HPDE6-E6E7 (cell line): ENCODE measurements at regions not wholly inside any gene's neighbourhood (a gene's known extent, or its start where the extent isn't known, plus 50 kb on each side); places are given as distances from the start of the nearest gene placed in this dataset.
"Not testable (repeated sequence)": the region's sequence is repeated elsewhere in the genome, so short reads cannot be mapped to it uniquely, and the experiment has no call there.

Experiments used
- DNase-seq: peaks from one replicate; pipeline ENCODE4 v3.0.0; 2011; ENCODE audit warnings: missing footprints; ENCODE audit errors: extremely low spot score

DNA sequence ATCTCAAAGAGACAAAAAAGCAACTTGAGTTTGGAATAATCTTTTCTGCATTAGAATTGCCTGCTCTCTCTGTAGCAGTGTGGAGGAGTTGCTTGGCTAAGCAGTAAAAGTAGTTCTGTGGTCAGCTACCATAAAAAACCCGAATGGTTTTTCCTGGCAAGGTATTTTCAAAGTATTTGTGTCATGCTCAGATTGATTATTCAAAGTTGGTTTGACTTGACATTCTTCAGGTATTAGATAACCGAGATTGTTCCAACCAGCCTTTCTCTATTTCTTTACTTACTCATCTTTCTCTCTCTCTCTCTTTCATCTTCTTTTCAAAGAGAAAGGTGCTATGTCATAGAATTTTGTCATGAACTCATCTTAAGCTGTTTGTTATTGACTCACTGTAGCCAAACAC lies 404.9 kb downstream of the CPS1 start:
- no peak for DNase-seq

DNA sequence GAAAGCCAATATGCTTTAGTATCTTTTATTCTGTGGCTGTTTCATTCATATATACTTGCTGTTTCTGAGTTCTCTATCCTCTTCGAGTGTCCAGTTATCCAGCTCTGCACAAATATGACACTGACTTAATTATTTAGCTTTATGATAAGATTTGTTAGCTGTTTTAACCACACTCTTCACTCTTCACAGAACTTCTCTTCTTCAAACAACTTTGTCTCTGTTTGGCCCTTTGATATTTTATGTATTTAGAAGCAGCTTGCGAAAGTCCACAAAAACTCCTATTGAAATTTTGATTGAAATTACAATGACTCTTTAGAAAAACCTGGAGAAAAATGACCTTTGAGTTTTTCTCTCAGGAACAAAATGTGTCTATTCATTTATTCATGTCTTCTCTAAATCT lies 407.0 kb downstream of the CPS1 start:
- DNase-seq = no peak

DNA sequence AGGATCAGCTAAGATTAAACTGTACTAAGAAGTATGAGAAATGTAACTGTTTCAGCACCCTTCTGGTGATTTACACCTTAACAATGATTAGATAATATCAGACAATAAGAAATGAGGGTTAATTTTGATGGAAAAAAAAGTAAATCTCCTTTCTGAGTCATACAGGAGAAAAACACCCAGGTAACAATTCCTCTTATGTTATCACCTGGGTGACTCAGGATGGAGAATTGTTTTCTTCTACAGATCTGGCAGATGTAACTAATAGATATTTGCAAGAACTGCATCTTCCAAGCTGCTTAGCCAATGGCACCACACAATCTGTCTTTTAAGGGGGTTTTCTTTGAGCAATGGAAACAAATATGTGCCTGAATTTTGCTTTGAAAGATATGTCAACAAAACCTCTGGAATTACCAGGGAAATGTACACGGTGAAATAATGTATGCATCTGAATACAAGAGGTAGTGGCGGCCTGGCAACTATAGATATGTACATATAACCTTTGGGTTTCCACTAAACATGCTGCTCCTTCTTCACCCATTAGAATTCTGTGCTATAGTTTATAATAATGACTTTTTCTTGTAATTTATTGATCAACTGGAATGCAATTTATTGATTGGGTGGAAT lies 407.9 kb downstream of the CPS1 start:
- peak; percentile 3 for DNase-seq

DNA sequence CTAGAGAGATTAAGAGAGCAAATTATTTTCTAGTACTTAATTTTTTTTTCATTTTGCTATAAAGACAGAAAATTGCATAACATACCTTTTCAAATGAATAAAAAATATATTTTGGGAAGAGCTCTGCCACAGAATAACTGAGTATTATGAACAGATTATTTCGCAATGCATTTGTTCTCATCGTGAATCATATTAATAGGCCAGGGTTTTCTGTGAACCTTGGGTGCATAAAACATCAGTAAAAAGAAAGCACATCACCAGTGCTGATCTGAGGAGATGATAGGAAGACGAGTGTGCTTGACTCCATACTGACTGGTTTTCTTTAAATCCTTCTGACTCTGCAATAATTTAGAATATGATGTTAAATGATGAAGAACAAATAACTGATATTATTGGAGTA lies 409.1 kb downstream of the CPS1 start:
- no peak for DNase-seq

DNA sequence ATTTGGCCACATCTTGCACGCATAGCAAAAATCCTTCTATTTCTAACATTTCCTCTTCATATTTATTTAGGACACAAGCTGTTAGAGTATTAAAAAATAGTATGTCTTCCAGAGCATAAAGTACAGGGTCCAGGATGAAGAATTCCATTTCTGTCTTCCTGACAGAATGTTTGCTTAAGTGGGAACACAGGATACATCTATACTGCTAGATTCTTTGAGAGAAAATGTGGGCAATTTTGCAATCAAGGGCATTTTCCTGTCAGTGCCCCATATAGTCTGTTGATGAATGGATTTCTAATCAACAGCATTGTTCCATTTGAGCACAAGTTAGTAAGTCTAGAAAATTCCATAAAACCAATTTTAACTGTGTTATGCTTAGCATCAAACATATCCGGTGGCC lies 409.9 kb downstream of the CPS1 start:
- DNase-seq = no peak

DNA sequence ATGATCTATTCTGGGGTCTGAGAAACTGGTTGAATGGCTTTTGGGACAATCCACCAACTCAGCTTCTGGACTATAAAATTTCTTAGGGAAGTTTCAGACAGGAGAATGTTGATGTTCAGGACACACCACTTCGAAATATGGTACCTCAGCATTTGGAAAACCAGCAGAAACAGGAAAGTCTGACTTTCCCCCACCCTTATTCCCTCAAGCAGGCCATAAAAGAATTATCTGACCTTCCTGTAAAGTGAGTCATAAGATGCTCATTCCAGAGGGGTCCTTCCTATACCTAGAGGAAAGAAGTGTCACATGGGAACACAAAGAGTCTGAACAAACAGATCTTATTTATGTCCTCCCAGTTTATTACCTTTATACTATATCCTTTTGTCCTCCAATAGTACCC lies 415.0 kb downstream of the CPS1 start:
- DNase-seq = no peak

DNA sequence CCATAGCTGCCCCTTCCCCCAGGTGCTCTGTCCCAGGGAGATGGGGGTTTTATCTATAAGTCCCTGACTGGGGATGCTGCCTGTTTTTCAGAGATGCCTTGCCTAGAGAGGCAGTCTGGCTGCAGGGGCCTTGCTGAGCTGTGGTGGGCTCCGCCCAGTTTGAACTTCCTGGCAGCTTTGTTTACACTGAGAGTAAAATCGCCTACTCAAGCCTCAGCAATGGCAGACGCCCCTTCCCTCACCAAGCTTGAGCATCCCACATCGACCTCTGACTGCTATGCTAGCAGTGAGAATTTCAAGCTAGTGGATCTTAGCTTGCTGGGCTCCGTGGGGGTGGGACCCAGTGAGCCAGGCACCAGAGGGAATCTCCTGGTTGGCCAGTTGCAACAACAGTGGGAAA lies 430.4 kb downstream of the CPS1 start:
- DNase-seq = not testable (repeated sequence)

DNA sequence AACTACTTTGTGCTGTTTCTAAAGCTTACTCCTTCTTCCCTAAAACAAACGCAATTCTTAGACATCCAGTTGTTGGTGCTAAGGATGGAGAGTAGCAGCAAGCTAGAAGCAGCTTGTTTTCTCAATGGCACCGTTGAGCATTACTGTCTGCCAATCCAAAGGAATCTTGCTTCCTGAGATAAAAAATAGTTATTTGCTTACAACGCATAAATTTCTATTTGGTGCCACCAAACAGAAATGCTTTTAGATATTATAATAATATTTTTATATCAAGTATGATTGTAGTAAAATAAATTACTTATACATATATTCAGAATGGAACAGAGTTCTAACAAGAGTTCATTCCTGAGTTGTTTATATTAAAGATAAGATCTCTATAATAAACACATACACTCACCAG lies 434.7 kb downstream of the CPS1 start:
- DNase-seq = no peak

DNA sequence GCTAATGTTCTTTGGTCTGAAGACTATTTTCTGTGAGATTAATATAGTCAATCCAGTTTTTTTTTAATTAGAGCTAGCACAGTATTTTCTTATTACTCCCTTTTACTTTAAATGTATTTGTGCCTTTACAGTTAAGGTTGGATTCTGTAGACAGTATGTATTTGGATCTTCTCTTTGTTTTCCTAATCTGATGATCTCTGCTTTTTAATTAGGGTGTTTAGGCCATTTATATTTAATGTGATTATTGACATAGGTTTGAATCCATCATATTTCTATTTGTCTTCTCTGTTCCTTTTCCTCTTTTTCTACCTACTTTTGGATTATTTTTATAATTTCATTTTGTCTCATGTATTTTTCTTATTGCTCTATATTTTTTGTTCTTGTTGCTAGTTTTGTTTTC lies 437.7 kb downstream of the CPS1 start:
- no peak for DNase-seq

DNA sequence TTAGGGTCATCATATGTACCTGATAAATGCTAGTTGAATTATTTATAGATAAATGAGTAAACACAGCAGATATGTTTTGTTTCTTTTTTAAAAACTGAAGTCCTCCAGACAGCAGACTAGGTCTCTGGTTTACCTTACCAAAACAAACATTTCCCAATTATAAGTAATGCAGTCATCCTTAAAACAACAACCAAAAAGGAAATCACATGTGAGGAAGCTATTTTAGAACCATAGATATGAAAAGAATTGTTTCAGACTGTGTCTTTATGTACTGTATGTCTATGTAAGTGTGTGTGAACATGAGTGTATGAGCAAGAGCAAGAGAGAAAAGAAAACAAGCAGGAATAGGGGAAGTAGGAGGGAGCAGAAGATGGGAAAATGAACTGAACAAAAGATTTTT lies 441.0 kb downstream of the CPS1 start:
- DNase-seq = no peak

DNA sequence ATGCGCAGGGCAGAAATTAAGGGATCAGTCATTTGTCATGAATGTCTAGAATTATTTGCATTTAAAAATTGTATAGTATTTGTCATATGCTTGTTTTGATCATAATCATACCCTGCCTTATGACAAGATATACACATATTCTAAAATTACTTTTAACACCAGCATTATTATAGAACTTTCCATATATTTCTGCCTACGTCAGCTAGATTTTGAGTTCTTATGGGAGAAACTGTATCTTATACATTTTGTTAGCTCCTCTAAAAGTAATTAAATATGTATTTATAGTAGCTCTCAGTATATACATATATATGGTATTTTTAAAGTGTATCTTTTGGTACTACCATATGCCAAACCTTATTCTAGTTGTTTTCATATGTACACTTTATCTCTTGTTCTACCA lies 441.9 kb downstream of the CPS1 start:
- no peak for DNase-seq

DNA sequence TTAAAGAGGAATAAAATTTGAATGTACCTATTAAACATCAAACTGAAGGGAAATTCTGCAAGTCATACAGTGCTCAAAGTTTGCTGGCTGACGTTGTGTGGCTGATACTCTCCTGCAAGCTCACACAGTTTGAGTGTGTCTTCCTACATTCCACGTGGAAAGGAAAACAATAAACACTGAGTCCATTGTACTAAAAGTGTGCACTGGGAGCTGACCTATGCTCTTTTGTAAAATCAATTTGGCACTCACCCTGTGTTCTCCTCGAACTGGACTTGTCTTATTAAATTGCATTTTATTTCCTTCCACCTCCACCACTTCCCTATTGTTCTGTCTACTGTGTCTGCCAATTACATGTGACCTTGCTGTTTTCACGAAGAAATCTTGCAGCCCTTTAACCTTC lies 458.0 kb downstream of the CPS1 start:
- DNase-seq = no peak

DNA sequence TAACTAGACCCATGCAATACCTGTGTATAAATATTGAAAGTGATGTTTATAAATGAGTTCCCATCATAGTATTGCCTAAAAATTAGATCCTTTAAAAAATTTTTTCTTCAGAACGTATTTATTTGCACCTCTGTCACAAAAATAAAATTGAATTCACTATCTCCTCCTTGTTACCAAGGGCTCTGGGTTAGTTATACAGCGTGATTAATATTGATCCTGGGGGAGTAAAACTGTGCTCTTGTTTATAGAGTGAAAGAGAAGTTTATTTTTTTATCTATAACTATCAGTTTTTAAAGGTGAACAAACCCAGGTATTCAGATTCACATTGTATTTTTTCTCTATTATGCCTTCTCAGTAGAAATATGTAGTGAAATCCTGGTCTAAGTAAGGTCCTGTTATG lies 458.5 kb downstream of the CPS1 start:
- no peak for DNase-seq

DNA sequence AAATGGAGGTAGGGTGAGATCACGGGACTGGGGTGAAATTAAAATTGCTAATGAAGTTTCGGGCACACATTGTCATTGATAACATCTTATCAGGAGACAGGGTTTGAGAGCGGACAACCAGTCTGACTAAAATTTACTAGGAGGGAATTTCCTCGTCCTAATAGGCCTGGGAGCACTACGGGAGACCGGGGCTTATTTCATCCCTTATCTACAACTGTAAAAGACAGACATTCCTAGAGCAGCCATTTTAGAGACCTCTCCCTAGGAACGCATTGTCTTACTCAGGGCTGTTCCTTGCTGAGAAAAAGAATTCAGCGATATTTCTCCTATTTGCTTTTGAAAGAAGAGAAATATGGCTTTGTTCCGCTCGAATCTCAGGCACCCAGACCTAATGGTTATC lies 468.7 kb downstream of the CPS1 start:
- DNase-seq = not testable (repeated sequence)

DNA sequence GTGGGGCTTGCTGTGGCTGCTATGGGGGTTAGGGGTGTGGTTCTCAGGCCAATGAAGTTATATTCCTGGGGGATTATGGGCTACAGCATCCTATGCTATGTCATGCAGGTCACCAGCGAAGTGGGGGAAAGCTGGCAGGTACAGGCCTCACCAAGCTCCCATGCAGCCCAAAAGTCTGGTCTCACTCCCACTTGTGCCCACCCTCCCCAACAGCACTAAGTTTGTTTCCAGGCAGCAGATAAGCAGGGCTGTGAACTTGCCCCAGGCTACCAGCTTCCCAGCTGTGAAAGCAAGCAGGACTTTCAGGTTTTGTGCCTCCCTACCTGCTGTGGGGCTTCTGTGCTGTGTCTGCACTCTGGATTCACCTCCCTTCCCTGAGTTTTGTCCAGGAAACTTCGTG lies 469.7 kb downstream of the CPS1 start:
- no peak for DNase-seq

DNA sequence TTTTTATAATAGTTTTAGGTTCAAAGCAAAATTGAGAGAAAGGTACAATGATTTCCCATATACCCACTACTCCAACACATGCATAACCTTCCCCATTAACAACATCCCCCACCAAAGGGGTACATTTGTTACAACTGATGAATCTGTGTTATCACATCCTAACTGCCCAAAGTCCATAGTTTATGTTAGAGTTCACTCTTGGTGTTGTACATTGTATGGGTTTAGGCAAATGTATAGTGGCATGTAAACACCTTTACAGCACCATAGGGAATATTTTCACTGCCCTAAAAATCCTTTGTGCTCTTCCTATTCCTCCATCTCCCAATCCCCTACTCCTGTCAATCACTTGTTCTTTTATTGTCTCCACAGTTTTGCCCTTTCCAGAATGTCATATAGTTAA lies 471.6 kb downstream of the CPS1 start:
- DNase-seq = no peak

DNA sequence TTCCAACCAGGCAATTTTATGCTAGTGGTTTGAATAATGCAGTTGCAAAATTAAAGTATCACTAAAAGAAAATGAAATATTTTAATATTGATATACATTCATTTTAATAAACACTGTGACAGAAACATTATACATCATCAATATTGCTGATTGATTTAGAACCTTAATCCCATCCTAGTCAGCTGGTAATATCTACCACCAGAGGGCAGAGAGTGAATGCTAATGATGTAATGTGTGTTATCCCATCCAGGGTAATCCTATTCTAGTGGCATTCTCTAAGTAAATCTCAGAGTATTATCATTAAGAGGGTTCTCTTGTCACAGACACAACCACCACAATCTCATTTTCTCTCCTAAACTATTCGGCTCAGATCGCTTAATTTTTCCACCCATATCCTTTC lies 477.4 kb downstream of the CPS1 start:
- DNase-seq = no peak

DNA sequence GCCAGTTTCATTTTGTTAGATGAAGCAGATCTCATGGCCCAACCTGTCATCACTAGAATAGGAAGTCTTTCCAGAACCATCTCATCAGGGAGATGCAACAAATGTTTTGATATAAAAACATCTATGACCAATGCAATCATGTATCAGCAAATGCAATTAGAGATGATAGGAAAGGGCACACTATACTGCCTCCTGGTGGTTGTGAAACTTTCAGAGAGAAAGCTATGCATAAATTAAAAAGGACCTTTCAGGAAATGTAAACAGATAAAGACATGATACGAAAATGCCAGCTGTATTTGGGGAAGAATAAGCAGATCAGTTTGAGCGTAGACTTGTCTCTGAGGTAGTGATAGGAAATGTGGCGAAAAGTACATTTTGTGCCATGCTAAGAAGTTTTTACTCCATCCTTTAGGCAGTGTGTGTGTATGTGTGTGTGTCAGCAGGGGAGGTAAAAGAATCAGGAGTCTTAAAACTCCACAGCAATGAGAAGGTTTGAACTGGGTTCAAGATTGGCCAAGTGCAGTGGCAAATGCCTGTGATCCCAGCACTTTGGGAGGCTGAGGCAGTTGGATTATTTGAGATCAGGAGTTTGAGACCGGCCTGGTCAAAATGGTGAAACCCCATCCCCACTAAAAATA lies 479.3 kb downstream of the CPS1 start:
- DNase-seq = no peak

DNA sequence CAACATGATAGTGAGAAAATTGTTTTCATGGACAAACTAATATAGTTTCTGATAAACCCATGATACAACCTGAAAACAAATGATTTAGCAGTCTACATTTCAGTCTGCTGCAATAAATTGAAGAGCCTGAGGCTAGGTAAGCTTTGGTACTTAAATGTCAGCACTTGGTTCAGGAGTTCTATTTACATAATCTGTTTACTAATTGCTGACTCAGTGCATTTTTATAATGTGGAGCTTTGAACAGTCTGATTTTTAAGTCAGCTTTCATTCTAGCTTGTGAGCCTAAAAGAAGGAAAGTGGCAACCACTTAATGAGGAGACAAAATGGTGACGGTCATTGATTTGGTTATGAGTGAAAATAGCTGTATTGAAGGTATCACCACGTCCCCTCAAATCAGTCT lies 488.6 kb downstream of the CPS1 start:
- no peak for DNase-seq

DNA sequence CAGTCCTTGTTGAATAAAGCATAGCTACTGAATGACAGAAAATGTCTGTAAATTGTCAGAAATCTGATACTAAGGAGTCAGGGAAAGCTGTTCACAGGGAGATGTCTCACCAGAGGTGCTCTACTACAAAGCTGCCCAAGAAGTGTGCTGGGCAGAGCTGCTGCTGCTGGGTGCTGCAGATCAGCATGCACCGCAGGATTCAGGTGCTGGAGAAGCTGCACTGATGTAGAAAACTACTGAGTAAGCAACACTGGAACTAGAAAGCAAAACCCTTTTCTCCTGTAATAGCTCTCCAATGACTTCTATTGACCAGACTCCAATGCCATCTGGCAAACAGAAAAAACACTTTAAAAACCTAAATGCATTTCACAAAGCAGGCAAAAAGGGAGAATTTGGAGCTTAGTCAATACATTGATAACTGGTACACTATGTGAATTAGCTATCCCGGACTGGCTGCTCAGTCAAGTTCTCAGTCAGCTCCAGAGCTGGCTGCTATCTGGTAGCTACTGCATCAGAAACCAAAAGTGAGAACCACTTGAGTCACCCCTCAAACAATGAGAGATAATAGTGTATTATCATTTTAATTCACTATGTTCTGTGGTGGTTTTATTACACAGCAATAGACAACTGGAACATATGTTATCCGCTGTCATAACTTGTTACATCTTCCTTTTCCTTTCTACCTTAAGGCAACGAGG lies 493.1 kb downstream of the CPS1 start:
- DNase-seq = no peak

DNA sequence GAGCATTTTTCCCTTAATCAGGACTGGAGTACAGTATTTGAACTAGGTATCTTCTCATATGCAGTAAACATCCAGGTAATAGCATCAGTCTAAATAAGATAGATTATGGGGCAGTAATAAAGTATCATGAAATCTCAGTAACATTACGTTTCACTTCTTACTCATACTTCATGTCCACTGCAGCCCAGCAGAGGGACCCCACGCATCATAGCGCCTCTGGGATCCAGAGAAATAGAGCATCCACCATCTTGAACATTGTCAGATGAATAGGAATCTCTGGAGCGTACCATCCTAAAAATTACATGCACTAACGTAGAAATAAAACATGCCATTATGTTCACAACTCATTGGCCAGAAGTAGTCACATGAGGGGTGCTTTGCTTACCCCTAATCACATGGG lies 499.0 kb downstream of the CPS1 start:
- DNase-seq = no peak

DNA sequence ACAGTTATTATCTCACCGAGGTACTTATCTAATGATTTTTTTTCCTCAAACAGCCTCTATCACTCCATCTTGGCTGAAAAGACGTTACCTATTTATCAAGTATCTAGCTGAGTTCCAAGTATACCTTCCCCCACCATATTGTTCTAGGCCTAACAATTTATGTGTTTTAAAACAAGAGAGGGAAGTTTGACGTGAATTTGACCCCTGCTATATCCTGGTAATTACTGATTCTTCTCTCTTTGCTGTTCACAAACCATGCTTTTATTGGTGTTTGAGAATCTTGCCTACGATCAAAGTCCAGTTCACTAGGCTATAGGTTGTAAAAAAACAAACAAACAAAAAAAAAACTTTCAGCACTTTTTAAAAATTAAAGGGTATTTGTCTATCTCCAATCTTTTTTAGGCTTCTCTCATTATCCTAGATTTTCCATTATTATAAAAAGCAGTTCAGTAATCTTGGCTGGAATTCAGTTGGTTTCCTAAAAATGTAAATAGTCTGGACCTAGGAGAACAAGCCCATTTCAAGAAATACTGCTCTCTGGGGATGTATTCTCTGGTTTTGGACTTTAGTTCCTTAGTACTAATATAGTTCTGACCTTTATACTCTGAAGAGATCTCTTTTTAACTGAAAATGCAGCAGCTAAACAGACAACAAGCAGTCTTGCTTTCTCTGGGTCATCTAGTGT lies 505.4 kb downstream of the CPS1 start:
- no peak for DNase-seq

DNA sequence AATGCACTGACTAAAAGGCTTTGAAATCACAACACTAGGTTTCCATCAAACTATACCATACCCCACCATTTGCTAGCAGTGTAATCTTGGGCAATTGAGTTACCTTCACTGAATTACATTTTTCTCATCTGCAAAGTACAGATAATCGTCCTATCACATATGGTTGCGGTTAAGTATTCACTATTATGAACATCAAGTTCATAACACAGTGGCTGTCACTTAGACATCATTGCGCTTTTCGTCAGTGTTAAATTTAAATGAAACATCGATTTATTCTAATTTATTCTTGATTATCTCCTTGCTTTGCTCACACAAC lies 505.9 kb downstream of the CPS1 start:
- DNase-seq = no peak
